ENCODE measurements at regions not wholly inside any gene's neighbourhood (a gene's known extent, or its start where the extent isn't known, plus 50 kb on each side); places are given as distances from the start of the nearest gene placed in this dataset.
"Not testable (repeated sequence)": the region's sequence is repeated elsewhere in the genome, so short reads cannot be mapped to it uniquely, and the experiment has no call there.

DNA sequence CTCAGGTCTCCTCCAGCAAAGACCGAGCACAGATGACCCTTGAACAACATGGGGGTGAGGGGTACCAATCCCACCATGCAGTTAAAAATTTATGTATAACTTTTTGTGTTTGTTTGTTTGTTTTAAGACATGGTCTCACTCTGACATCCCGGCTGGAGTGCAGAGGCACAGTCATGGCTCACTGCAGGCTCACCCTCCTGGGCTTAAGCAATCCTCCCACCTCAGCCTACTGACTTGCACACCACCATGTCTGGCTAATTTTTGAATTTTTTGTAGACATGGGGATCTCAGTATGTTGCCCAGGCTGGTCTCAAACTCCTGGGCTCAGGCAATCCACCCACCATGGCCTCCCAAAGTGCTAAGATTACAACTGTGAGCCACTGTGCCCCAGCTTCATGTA lies 231.0 kb upstream of the PIK3R1 start:
- no peaks in the 10 kb centered on the region for H4K20me1 ChIP-seq (ENCODE audit: insufficient read depth)
- intact Hi-C loops (cut with micrococcal nuclease; ENCODE audit: unreplicated experiment) = no loop called here
- H3K9me3 ChIP-seq (ENCODE audit: insufficient read depth, low read depth) = no peaks in the 10 kb centered on the region
- BruUV-seq (replicated peaks) = no TSS peak
- H3K4me1 ChIP-seq (replicated peaks; ENCODE audit: insufficient read depth) = no peaks in the 10 kb centered on the region
- no peak overlapping the region for H2AFZ ChIP-seq
- no peaks in the 10 kb centered on the region for H3K36me3 ChIP-seq (ENCODE audit: low read depth)
- no peaks in the 10 kb centered on the region for H3K9me2 ChIP-seq (ENCODE audit: insufficient read depth)
- TF ChIP-seq EZH2 (IDR thresholded peaks at IDR 0.05; ENCODE audit: low read depth) (no peak), CTCF (conservative IDR thresholded peaks at IDR 0.05) (no peak)
- H3K4me3 ChIP-seq = no peak overlapping the region
- POLR2A ChIA-PET (ENCODE audit: unreplicated experiment) = no interaction called here
- no peak for DNase-seq
- no peaks in the 10 kb centered on the region for H3F3A ChIP-seq (ENCODE audit: insufficient read depth, low read depth)
- no peak overlapping the region for H3K27ac ChIP-seq
- H3K4me2 ChIP-seq = no peak overlapping the region
- CTCF ChIA-PET = no interaction called here
- H3K79me2 ChIP-seq (ENCODE audit: low read depth) = no peaks in the 10 kb centered on the region
- no peaks in the 10 kb centered on the region for H3K27me3 ChIP-seq (ENCODE audit: insufficient read depth, low read depth)

DNA sequence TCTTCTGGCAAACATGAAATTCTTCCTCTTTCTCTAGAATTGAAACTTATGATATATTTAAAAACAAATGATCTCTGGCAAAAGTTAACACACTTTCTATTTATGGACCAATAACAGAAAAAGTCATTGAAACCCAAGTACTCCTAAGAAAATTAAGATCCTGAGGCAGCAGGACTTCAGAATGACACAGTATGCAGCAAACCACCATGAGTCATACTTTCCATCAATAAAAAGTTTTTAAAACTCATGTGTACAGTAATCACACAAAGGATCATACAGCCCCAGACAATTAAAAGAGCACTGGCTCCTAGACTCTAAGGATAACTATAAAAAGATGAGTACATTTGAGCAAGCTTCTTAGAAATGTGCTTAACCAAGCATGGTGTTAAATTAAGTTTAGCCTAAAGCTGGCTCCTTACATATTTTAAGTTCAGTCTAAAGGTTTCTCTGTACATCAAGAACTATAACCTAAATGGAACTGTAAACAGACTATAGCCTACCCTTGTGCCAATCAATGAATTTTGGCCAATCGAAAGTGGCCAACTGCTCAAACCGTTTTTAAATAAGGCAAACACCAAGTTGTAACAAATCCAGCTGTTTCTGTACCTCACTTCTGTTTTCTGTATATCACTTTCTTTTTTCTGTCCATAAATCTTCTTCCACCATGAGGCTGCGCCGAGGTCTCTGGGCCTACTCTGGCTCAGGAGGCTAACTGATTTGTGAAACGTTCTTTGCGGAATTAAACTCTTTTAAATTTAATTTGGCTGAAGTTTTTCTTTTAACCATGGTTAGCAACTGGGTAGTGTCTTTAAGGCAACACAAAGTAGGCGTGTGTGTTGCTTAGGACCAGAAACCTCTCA lies 232.1 kb upstream of the PIK3R1 start:
- no peak overlapping the region for H2AFZ ChIP-seq
- H3K27me3 ChIP-seq (ENCODE audit: insufficient read depth, low read depth) = no peaks in the 10 kb centered on the region
- H3K79me2 ChIP-seq (ENCODE audit: low read depth) = no peaks in the 10 kb centered on the region
- TF ChIP-seq CTCF (conservative IDR thresholded peaks at IDR 0.05) (no peak), EZH2 (IDR thresholded peaks at IDR 0.05; ENCODE audit: low read depth) (no peak)
- no peaks in the 10 kb centered on the region for H3F3A ChIP-seq (ENCODE audit: insufficient read depth, low read depth)
- H4K20me1 ChIP-seq (ENCODE audit: insufficient read depth) = no peaks in the 10 kb centered on the region
- no peak overlapping the region for H3K4me2 ChIP-seq
- no peaks in the 10 kb centered on the region for H3K4me1 ChIP-seq (replicated peaks; ENCODE audit: insufficient read depth)
- CTCF ChIA-PET = no interaction called here
- no peak for DNase-seq
- H3K36me3 ChIP-seq (ENCODE audit: low read depth) = no peaks in the 10 kb centered on the region
- H3K9me3 ChIP-seq (ENCODE audit: insufficient read depth, low read depth) = no peaks in the 10 kb centered on the region
- no peak overlapping the region for H3K27ac ChIP-seq
- no peaks in the 10 kb centered on the region for H3K9me2 ChIP-seq (ENCODE audit: insufficient read depth)
- H3K4me3 ChIP-seq = no peak overlapping the region
- BruUV-seq (replicated peaks) = no TSS peak
- intact Hi-C loops (cut with micrococcal nuclease; ENCODE audit: unreplicated experiment) = no loop called here
- POLR2A ChIA-PET (ENCODE audit: unreplicated experiment) = no interaction called here

DNA sequence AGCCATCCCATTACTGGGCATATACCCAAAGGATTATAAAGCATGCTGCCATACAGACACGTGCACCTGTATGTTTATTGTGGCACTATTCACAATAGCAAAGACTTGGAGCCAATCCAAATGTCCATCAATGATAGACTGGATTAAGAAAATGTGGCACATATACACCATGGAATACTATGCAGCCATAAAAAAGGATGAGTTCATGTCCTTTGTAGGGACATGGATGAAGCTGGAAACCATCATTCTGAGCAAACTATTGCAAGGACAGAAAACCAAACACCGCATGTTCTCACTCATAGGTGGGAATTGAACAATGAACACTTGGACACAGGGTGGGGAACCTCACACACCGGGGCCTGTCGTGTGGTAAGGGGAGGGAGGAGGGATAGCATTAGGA lies 233.4 kb upstream of the PIK3R1 start:
- H3K4me1 ChIP-seq (replicated peaks; ENCODE audit: insufficient read depth); H3K79me2 ChIP-seq (ENCODE audit: low read depth); BruUV-seq (replicated peaks); H2AFZ ChIP-seq; H3K9me2 ChIP-seq (ENCODE audit: insufficient read depth); POLR2A ChIA-PET (ENCODE audit: unreplicated experiment); intact Hi-C loops (cut with micrococcal nuclease; ENCODE audit: unreplicated experiment); H3K27ac ChIP-seq; DNase-seq; H3K4me2 ChIP-seq; H3K9me3 ChIP-seq (ENCODE audit: insufficient read depth, low read depth); H4K20me1 ChIP-seq (ENCODE audit: insufficient read depth); H3K4me3 ChIP-seq; H3K27me3 ChIP-seq (ENCODE audit: insufficient read depth, low read depth); H3F3A ChIP-seq (ENCODE audit: insufficient read depth, low read depth); CTCF ChIA-PET; H3K36me3 ChIP-seq (ENCODE audit: low read depth): not testable (repeated sequence)

GRCh38 chr5:67978171-67978570 lies 237.4 kb upstream of the PIK3R1 start:
- Histone ChIP-seq H3K27me3 (ENCODE audit: insufficient read depth, low read depth) (no peaks in the 10 kb centered on the region), H3K36me3 (ENCODE audit: low read depth) (no peaks in the 10 kb centered on the region), H4K20me1 (ENCODE audit: insufficient read depth) (no peaks in the 10 kb centered on the region), H3K4me1 (replicated peaks; ENCODE audit: insufficient read depth) (no peaks in the 10 kb centered on the region), H3K79me2 (ENCODE audit: low read depth) (no peaks in the 10 kb centered on the region), H3K4me3 (no peak overlapping the region), H3K27ac (no peak overlapping the region), H3K9me3 (ENCODE audit: insufficient read depth, low read depth) (no peaks in the 10 kb centered on the region), H3K4me2 (no peak overlapping the region), H3K9me2 (ENCODE audit: insufficient read depth) (no peaks in the 10 kb centered on the region), H3F3A (ENCODE audit: insufficient read depth, low read depth) (no peaks in the 10 kb centered on the region), H2AFZ (no peak overlapping the region)
- CTCF ChIA-PET = no interaction called here
- intact Hi-C loops (cut with micrococcal nuclease; ENCODE audit: unreplicated experiment) = no loop called here
- POLR2A ChIA-PET (ENCODE audit: unreplicated experiment) = no interaction called here
- no peak for DNase-seq
- no peak for TF ChIP-seq CTCF (conservative IDR thresholded peaks at IDR 0.05)
- no peak for TF ChIP-seq EZH2 (IDR thresholded peaks at IDR 0.05; ENCODE audit: low read depth)
- BruUV-seq (replicated peaks) = no TSS peak
